Left hindlimb (tissue), 1 donor: ENCODE measurements at regions not wholly inside any gene's neighbourhood (a gene's known extent, or its start where the extent isn't known, plus 50 kb on each side); places are given as distances from the start of the nearest gene placed in this dataset.
"Not testable (repeated sequence)": the region's sequence is repeated elsewhere in the genome, so short reads cannot be mapped to it uniquely, and the experiment has no call there.

Experiments
- DNase-seq: peaks from one replicate; pipeline ENCODE4 v3.0.0-alpha.2; 2018

GRCh38 chrX:121876305-121876704 is 828.9 kb downstream of the GLUD2 start:
- DNase-seq = no peak

- not testable (repeated sequence) for DNase-seq
Measured at GRCh38 chrX:121877337-121877736, 829.9 kb downstream of the GLUD2 start.

GRCh38 chrX:121886557-121886956 is 839.1 kb downstream of the GLUD2 start:
- DNase-seq = no peak

- no peak for DNase-seq
Measured at GRCh38 chrX:121894756-121895155, 847.3 kb downstream of the GLUD2 start.

- no peak for DNase-seq
Measured at GRCh38 chrX:121902463-121902862, 855.1 kb downstream of the GLUD2 start.

- DNase-seq = no peak
Measured at GRCh38 chrX:121903961-121904360, 856.6 kb downstream of the GLUD2 start.

- DNase-seq = no peak
Measured at GRCh38 chrX:121921258-121921657, 873.8 kb downstream of the GLUD2 start.

- DNase-seq = no peak
Measured at GRCh38 chrX:121931567-121931966, 884.2 kb downstream of the GLUD2 start.

- DNase-seq = no peak
Measured at GRCh38 chrX:121932688-121933087, 885.3 kb downstream of the GLUD2 start.

GRCh38 chrX:121949041-121949760 is 901.8 kb downstream of the GLUD2 start:
- DNase-seq = no peak

- DNase-seq = no peak
Measured at GRCh38 chrX:121958886-121959285, 911.5 kb downstream of the GLUD2 start.

- DNase-seq = no peak
Measured at GRCh38 chrX:121975671-121976070, 928.3 kb downstream of the GLUD2 start.

- no peak for DNase-seq
Measured at GRCh38 chrX:121987163-121987562, 939.8 kb downstream of the GLUD2 start.

GRCh38 chrX:121987835-121988234 is 940.4 kb downstream of the GLUD2 start:
- no peak for DNase-seq

- no peak for DNase-seq
Measured at GRCh38 chrX:122004127-122004526, 956.7 kb downstream of the GLUD2 start.

GRCh38 chrX:122026665-122027064 is 979.3 kb downstream of the GLUD2 start:
- no peak for DNase-seq

- no peak for DNase-seq
Measured at GRCh38 chrX:122046226-122046625, 998.8 kb downstream of the GLUD2 start.

GRCh38 chrX:122046815-122047214 is 999.4 kb downstream of the GLUD2 start:
- no peak for DNase-seq

- no peak for DNase-seq
Measured at GRCh38 chrX:122047261-122047660, 999.9 kb downstream of the GLUD2 start.

- DNase-seq = no peak
Measured at GRCh38 chrX:122055460-122055859, 1008.0 kb downstream of the GLUD2 start.

- no peak for DNase-seq
Measured at GRCh38 chrX:122055979-122056715, 1008.7 kb downstream of the GLUD2 start.

GRCh38 chrX:122076241-122076640 is 1028.8 kb downstream of the GLUD2 start:
- DNase-seq = no peak

GRCh38 chrX:122078079-122078478 is 1030.7 kb downstream of the GLUD2 start:
- DNase-seq = no peak

- DNase-seq = no peak
Measured at GRCh38 chrX:122087341-122087740, 1039.9 kb downstream of the GLUD2 start.

GRCh38 chrX:122091571-122091970 is 1044.2 kb downstream of the GLUD2 start:
- no peak for DNase-seq
